HG02759 (cell line): ENCODE measurements at regions not wholly inside any gene's neighbourhood (a gene's known extent, or its start where the extent isn't known, plus 50 kb on each side); places are given as distances from the start of the nearest gene placed in this dataset.

Experiments used
- ATAC-seq: cut with Tn5 transposase; IDR thresholded peaks from one replicate; pipeline ENCODE4 v1.9.1; 2021; ENCODE audit warnings: mild to moderate bottlenecking, moderate library complexity; ENCODE audit not compliant: unreplicated experiment

DNA sequence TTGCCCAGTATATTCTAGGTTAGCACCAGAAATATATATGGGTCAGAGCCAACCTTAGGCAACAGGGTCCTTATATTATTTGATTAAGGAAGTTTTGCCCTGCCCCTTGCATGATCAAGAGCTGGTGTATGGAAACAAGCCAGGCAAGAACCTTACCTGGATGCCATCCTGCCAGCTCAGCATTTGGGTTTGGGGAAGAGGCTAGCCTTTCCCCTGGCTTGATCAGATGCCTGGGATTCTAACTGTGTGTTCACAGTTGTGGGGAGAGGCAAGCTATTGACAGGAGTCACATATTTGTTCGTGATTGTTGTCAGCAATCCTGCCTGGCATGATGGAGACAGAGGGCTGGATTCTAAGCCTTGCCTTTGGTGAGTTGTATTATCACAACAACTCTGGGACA, 260.0 kb upstream of the DACH1 start:
- no peak for ATAC-seq

DNA sequence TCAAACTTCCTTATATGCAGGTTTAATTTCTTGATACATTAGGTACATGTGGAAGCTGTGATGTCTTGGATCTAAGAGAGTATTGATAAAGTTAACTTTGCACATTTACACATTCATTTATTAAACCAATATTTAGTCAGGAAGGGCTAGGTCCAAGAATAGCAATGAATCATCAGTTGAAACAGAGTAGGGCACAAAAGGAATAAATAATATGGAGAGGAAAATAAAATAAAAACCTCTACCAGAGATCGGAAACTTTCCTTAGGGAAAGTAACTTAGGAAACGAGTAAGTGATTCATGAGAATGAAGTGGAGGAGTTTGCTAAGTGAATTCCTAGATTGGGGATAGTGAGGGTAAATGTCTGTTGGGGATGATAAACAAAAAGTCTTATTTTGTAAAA, 259.4 kb upstream of the DACH1 start:
- no peak for ATAC-seq

DNA sequence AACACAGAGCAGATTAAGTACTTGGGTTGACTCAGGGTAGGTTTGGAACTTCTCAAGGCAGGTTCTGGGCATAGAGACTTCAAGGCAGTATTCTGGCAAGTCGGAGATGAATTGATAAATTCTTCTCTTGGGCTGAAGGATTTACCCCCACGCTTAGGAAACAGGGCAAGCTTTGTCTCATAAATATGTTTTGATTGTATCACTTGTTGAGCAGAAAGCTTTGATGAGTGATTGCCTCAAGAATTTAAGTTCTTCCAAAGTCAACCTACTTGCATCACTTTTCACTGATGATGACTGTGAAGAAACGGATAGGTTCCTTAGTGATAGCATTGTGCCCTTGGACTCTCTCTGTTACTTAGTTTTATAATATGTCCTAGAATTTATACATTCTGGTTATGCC, 258.6 kb upstream of the DACH1 start:
- ATAC-seq = no peak

DNA sequence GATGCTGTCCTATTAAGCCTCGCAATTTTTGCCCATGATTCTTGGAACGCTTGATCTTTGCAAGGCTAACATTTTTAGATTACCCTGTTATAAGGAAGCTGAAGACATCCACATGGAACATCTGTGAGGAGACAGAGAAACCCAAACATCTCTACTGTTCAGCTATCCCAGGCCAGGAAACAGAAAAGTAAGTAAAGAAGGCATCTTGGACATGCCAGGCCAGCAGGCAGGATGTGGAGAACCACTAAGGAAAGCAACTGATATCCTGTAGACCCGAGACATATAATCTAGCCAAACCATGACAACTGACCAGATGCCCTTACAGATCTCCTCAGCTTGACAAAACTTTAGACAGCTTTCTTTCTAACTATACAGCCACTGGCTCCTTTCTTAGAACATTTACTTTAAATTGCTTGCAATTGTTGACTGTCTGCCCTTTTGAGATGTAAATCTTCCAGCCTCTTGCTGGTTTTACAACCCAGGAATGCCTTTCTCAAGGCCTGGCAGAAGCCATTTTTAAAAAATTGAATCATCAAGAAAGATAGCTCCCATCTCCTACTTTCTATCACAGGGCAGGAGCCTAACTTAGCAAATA, 255.8 kb upstream of the DACH1 start:
- ATAC-seq = no peak

DNA sequence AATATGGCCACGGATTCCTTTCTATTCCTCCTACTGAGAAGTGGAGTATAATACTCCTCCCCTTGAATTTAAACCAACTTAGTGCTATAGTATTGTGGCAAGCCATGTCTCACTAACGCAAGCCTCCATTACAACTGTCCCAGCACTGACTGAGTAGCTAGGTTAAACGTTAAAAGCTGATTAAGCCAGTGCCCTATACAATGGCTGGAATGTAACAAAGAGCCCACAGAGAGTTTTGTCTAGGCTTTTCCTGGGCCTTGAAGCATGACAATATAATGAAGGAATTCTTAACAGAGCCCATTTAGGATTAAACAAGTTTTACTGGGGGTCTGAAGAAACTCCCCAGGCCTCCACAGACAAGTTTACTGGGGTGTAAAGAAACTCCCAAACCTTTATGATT, 254.5 kb upstream of the DACH1 start:
- no peak for ATAC-seq

DNA sequence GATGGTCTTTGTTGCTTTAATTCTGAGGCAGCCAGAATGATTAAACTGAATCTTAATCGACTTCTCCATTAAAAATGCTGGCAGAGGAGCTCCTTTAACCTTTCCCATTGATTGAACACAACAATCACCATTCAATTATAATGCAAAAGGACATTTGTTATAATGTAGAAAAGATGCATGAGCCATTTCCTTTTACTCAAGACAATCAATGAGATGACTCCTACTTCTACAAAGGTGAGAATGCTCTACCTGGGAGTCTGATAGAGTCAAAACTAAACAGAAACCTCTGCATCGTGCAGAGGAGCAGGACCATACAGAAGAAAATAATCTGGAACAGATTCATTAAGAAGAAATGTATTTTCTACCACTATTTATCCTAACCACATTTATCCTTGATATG, 253.6 kb upstream of the DACH1 start:
- no peak for ATAC-seq

DNA sequence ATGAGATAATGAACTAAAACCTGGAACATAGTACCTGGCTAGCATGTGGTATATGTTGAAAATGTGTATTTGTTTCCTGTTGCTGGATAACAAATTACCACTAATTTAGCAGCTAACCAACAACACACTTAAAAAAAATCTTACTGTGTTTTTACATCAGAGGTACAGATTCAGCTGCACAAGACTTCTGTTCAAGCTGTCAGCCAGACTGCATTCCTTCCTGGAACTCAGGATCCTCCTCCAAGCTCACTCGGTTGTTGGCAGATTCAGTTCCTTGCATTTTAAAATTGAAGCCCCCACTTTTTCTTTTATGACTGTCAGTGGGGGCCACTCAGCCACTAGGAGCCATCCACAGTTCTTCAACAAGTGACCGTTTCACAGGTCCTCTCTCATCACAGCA, 246.9 kb upstream of the DACH1 start:
- ATAC-seq = no peak

DNA sequence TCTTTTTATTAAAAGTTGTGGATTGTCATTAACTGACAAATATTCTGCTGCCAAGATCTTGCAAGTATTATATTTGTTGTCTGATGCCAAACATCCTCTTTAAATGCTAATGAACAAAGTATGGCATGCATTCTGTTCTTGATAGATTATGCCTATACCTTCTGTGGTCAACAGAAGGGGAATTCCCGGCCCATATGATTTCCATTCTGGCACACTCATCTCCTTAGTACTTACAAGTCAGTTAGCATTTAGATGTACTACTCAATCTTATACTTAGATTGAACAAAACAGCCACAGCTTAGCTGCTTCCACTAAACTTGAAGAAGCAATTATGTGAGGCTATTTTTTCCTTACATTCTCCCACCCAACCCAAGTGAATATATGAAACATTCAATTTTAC, 246.1 kb upstream of the DACH1 start:
- no peak for ATAC-seq

DNA sequence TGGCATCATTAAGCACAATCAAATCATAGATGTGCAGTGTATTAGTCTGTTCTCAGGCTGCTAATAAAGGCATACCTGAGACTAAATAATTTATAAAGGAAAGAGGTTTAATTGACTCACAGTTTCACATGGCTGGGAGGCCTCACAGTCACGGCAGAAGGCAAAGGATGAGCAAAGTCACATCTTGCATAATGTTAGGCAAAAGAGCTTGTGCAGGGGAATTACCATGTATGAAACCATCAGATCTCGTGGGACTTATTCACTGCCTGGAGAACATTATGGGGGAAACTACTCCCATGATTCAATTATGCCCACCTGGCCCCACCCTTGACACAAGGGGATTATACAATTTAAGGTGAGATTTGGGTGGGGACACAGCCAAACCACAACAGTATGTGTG, 245.2 kb upstream of the DACH1 start:
- ATAC-seq = no peak

DNA sequence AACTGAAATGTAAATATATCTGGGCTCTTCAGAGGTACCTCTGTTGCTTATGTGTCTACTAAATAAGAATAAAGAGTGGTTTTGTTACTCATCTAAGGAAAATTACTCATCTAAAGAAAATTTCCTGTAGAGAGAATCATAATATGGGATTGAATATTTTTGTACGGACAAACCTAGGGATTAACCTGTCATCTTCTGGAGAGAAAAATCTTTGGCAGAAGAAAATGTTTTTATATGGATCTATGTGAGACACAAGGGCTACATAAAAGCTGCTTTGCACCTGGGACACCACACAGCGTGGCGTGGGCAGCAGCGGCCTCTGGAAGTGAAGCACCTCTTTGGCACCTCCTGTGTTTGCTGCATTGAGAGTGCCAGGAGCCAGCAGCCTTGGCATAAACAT, 242.9 kb upstream of the DACH1 start:
- ATAC-seq = no peak

DNA sequence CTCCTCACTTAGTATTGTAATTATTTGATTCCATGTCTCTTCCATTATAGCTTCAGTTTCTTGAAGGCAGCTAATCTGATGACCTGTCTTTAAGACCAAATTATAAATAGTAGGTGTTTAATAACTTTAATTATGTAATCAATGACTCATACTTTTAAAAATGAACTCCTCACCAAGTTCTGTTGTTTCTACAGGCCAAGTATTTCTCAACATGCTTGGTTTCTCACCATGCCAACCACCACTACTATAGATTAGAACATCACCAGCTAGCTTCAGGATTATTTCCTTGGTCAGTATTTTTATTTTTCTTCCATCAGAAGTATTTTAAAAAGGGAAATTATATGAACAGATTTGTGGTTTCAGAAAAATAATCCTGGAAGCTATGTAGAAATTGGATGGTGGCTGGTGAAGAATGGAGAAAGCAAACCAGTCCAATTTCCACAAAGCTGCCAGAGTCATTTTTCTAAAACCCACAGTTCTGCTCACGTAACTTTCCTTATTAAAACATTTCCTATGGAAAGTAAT, 237.7 kb upstream of the DACH1 start:
- no peak for ATAC-seq

DNA sequence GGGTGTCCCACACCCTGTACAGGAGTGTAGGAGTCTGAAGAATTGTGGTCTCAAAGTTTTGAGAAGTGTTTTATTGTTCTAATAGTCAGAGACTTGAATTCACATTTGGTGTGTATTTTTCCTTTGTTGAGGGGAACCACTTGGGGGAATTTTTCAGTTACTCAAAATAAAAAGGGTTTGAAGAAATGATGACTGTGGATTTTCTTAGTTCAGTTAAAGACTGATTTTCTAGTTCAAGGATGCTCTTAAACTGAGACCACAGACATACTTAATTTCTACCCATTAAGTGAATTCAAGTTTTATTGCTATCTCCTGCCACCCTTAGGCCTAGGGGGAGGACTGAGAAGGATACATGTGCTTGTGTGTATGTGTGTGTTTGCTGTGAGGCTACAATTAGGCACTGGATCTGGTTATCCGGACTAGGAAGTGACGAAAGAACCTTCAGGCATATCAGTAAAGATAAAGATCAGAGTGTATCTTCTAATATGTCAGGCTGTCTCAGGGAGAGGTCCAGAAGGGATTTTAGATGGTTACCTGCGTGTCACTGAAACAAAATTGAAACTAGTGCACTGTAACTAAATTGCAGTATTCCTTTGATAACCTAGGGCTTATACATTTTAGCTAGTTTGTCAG, 234.9 kb upstream of the DACH1 start:
- no peak for ATAC-seq

DNA sequence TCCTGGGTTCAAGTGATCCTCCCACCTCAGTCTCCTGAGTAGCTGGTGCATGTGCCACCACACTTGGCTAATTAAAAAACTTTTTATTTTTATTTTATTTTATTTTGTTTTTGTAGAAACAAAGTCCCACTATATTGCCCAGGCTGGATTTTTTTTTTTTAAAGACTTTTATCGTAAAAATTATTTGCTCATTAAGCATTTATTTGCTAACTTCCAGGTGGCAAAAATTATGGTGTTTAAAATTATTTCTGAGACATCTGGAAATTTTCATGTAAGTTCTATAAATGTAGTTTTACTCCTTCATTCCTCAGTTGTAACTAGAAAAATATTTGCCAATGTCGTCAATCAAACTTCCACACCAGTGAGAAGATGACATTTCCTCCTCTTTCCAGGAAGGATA, 233.3 kb upstream of the DACH1 start:
- ATAC-seq = no peak

DNA sequence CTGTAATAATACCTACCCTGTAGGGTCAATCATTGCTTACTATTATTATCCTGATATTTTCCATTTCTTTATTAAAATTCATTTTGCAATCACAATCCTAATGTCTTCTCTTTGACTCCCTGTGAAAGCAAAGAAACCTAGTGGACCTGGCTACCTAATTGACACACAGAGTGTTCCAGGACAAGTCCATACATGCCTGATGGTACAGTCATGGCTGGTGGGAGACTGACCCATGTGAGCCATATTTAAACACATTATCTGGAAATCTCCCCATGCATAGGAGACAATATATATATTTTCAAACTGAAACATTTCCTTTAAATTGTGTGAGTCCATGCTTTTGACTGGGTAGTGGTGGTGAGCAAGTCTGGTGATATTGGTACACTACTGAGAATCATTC, 230.6 kb upstream of the DACH1 start:
- no peak for ATAC-seq

DNA sequence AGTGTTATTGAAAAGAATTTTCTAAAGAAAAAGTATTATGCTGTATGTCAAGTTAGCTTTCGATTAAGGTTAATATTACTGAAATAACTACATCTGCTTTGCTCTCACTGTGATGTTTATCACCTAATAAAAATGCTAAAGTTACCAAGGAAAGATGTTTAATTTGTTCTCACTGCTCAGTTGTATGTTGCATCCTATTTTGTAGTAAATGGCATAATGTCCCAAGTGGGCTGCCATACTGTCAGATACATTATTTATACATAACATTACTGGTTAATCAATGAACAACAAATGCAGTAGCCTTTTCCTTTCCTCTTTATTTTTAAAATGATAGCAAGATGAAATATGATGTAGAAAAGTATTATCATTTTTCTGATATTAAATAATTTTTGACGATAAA, 226.3 kb upstream of the DACH1 start:
- ATAC-seq = no peak

DNA sequence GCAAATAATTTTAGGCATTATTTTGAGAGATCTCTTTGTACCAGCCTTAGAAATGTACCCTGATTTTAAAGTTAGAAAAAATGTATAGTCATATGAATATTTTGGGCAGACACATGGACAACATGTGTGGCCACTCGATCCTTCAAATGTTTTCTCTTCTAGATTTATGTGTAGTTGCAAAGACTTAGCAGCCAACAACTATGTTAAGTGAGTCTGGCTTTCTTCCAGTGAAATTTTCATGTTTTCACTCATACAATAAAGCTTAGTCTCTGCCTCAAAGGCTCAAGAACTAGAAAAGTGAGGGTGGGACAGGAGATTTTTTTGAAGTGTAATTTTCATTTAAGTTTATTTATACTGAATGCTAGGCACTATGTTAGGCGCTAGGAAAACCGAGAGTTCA, 207.7 kb upstream of the DACH1 start:
- ATAC-seq = no peak

DNA sequence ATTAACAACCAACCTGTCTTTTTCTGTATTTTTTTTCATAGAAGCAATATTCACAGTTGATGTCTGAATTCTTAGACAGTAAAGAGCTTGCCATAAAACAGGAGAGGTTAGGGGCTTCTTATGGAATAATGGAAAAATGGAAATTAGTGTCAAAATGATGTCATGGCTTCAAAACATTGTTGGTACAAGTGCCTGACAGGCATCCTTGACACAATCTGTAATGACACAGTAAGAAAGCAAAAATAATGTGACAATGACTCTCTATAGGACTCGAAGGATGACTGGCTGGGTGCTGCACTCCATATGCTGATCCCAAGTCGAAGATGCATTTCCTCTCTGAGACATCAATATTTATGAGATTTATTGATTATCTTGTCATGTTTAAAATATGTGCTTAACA, 205.3 kb upstream of the DACH1 start:
- ATAC-seq = no peak

DNA sequence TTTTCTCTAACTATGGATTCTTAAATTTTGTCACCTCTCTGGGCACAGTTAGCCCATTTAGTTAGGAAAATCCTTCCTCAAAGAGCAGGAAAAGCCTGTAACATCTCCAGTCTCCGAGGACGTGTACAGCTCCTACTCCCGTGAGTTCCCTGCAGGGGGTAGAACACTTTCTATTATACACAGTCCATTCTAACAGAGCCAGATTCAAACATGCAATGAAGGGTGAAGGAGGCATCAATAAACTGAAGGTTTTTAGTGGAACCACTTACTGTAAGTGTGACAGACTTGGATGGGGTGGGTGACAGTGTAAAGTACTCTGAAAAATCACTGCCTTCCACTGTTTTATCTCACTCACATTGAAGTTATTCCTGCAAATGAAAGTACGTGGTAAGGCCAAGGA, 204.7 kb upstream of the DACH1 start:
- no peak for ATAC-seq

DNA sequence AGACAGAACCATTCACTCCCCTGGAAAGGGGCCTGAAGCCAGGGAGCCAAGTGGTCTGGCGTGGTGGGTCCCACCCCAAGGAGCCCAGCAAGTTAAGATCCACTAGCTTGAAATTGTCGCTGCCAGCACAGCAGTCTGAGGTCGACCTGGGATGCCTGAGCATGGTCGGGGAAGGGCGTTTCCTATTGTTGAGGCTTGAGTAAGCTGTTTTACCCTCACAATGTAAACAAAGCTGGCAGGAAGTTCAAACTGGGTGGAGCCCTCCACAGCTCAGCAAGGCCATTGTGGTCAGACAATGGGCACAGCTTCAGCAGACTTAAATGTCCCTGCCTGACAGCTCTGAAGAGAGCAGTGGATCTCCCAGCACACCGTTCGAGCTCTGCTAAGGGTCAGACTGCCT, 195.6 kb upstream of the DACH1 start:
- no peak for ATAC-seq

DNA sequence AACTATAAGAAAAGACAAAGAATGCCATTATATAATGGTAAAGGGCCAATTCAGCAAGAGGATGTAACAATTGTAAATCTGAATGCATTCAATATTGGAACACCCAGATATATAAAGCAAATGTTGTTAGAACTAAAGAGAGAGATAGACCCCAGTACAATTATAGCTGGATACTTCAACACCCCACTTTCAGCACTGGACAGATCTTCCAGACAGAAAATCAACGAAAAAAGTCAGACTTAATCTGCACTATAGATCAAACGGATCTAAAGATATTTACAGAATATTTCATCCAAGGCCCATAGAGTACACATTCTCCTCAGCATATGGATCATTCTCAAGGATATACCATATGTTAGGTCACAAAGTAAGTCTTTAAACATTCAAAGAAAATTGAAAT, 194.6 kb upstream of the DACH1 start:
- no peak for ATAC-seq

DNA sequence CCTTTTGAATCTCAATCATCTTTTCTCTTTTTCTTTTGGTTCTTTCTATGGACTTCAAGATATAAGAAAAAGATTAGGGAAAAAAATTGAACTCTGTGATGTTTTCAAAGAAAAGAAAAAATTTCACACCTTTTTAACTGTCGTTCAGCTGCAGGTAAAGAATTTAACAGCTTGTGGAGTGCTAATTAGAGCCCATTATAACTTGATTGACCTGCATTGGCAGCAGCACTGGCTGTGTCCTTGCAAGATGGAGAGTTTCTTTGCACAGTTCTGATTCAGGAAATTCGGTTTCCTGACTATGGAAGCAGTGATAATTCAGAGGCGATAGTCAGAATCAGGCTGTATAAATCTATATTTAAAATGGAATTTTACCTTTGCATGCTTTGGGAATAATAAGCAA, 183.2 kb upstream of the DACH1 start:
- ATAC-seq = no peak

DNA sequence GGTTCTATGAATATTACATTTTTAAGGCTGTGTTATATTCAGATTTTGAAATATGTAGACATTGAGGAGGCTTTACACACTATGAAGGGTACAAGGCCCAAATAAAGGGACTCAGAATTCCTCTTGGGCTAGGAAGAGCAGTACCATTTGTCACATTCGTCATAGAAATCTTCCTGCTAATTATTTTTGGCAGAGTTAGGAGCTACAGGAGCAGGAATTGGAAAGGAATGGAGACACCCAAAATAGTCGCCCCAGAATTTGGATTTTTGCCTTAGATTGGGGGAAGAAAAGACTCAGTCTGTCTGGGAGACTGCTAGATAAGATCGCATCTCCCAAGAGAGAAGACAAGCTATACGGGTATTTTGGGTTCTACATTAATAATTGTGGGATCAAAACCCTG, 176.4 kb upstream of the DACH1 start:
- no peak for ATAC-seq

DNA sequence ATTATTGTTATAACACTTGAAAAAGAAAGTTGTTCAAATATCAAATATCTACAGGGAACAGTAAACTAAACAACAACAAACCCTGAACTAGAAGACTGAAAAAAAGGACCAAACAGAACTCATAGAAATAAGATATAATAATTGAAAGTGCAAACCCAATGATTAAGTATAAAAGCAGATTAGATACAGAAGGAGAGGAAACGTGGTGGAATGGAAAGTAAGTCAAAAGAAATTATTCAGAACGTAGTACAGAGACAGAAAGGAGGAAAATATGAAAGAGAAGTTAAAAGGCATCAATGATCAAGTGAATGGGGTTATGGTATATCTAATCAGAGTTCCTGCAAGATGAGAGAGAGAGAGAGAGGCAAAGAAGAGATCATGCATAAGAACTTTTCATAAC, 174.2 kb upstream of the DACH1 start:
- no peak for ATAC-seq
